Right forelimb (tissue), 1 donor: ENCODE measurements at regions not wholly inside any gene's neighbourhood (a gene's known extent, or its start where the extent isn't known, plus 50 kb on each side); places are given as distances from the start of the nearest gene placed in this dataset.
A peak's percentile ranks its signal among the peaks of the same experiment; 100 is the strongest.

Experiments
- DNase-seq: peaks from one replicate; pipeline ENCODE4 v3.0.0-alpha.2; 2018

DNA sequence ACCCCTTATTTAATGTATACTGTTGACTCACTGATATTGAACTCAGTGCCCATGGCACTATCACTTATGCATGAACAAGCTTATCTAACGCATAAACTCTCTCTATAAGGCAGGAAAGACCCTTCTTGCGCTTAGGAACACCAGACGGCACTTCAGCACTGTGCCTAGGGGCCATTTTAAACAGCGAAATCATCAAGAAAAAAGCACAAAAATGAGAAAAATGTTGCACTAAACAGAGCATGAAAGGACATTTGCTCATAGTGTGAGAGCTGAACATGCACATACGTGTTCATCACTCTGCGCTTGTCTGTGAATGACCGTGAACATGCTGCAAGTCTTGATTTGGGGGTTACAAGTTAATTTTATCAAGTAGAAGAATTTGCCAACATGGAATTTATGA, 109.6 kb downstream of the WDR11 start:
- no peak for DNase-seq

DNA sequence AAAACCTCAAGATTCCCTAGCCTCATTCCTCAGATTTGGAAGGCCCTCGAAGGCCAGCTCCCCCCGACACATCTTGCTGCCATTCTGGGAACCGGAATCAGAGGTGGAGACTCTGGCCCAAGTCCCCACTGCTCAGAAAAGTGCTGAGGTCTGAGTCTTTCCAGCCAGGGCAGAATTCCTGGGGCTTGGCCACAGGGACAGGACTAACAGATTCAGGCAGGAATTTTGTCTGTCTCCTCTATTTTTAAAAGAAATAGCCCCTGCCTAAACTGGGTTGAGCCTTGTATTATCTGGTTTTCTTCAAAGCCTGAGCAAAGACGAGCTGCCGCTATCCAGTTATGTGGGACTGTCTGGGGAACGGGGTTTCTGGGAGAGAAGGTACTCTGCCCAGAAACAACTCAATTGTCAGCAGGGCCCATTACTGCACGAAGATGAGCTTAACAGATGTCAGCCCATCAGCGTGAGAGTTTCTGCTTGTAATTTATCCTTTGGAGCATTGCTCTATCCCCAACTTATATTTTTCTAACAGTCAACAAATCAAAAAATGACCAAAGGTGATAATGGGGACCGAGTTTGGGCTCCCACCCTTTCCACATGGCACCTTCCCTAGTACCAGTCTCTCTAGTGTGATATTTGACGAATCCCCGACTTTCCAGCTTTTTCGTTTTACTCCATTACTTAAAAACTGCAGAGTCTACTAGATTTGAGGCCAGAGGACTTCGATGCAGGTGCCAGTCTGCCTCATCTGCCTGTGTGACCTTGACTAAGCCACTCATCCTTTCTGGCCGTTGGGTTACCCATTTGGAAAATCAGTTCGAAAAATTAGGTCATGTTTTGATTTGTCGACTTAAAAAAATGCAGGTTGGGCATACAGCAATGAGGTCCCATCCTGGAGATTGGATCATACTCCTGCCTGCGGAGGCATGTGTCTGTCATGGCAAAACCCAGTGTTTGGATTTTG, 110.9 kb downstream of the WDR11 start:
- DNase-seq: peak; percentile 58

DNA sequence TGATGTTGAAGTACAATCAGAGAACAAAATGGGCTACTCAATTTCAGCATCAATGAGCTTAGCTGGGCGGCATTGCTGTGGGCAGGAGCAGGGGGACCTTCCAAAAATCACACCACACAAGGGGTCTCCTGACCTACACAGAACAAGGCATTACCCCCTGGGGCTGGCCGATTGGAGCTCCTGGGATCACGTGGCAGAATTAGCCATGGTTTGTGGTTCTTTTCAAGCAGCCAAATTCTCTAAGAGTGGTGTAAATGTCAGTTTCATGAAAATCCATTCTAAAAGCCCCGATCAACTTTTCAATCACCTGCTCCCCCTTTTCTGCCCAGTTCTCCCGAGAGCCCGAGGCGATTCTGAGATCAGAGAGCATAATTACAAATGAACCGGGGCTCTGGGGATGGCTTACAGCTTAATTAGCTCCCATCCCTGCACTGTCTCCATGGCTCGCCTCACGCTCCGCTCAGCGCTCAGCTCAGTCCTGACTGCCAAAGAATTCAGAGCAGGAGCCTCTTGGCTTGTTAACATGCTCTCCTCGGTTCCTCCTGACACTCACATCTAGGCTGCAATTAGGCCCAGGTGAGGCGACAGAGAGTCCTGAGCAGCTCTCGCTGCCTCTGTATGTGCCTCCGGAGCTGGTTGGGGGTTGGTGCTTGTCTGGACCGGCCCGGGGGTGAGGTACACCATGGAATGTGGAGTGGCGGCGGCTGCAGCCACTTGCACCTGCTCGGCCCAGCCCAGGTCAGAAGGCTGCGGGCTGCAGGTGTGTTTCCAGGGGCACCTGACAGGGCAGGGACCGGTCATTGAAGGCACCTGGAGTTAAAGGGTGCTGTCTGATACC, 111.8 kb downstream of the WDR11 start:
- no peak for DNase-seq

DNA sequence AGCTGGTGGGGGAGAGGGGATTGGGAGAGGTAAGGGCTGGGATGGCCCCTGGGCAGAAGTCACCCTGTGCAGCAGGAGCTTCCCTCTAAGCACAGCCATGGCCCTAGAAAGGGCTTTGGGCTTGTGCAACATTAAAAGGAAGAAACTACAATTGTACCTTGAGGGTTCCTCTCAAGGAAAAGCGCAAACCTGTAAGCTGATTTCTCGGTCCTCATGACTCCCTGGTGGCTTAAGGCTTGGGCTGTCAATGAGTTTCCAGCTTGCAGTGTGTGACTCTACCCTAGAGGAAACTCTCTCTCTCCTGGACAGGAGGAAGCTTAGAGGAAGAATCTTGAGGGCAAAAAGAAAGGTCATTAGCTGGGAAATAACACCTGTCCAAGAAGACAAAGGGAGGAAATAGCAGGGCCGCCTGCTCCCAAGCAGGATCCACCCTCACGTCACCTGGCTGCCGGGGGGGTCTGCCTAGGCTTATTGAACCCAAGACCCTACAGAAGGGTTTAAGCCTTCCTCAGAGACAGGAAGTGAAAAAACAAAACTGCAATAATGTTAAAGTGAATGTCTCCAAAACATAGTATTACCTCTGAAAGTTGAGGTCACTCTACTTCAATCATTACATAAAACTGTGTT, 112.5 kb downstream of the WDR11 start:
- no peak for DNase-seq

DNA sequence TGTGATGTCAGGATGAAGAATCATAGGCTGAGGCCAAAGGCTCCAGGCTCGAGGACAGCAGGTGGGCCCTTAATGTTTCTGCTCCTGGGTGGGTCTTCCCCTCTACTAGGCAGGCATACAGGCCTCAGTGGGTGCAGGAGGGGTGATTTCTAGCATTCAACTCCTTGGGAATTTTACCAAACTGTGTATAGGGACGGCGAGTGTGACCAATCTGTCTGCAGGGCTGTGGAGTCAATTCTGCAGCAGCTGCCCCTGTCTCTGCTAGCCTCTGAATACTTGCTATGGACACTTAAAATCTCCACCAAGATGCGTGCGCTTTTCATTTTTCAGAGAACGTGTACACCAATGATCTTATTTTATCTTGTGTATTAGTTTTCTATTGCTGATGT, 115.5 kb downstream of the WDR11 start:
- no peak for DNase-seq

DNA sequence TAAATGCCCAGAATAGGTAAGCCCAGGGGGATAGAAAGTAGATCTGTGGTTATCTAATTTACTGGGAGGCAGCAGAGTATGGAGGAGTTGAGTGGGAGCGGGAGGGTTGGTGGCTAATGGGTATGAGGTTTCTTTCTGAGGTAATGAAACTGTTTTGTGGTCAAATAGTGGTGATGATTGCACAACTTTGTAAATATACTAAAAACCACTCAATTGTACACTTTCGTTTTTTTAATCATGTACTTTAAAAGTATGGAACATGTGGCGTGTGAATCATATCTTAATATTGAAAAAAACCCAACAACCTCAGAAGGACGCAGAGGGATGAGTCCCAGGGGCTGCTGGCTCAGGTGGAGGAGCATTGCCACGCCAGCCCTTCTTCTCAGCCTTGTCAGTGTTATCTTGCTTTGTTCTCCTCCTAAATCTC, 118.1 kb downstream of the WDR11 start:
- DNase-seq: no peak

DNA sequence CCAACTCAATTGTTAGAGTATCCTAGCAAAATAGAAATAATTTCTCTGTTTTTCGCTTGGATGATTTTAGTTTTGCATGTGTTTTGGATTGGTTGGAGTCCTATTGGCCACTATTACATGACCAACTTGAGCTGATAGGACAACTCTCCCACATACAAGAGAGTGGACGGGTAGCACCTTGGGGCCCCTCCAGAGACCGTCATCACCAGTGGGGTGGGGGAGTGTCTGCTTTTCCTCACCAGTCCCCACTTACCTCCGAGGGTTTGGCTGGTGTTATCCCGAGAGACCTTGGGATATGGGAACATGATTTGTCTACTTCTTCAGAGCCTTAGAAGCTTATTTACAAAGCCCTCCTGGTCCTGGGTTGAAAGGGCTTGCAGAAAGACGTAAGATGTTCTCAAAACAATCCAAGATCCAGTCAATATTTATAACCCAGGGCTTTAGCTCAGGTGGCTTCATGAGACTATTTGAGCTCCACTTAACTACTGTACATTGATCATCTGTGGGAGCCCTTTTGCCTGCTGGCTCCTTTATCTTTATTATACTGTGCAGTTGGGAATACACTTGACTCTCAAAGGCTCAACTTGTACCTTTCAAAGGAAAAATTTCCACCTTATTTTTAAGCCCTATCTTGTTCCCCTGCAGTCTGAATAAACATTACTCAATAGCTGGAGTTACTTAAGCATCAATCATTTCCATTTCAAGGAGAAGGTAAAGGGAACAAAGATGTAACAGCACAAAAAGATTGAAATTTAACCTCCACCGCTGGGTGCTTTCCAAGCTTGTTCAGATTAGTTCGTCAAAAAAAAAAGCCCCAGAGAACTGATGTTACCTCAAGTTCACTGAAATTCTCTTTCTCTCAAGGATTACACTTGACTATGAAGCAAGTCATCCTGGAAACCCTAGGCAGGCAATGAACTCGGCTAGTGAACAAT, 119.7 kb downstream of the WDR11 start:
- no peak for DNase-seq

DNA sequence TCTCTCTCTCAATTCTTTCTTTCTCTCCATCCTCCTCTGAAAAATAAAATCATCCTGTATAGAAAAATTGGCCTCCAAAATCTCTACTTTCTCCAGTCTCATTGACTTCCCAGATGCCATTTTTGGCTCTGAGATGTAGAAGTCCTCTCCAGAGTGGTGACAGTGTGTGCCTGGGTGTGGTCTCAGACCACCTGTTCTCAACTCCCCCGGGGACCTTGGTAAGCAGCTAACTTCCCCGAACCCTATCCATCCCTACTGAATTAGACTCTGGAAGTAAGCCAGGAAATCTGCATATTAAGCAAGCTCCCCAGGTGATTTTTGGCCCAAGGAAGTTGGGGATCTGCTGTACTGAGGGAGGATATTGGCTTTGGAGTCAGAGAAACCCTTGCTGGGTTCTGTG, 120.5 kb downstream of the WDR11 start:
- DNase-seq: no peak

DNA sequence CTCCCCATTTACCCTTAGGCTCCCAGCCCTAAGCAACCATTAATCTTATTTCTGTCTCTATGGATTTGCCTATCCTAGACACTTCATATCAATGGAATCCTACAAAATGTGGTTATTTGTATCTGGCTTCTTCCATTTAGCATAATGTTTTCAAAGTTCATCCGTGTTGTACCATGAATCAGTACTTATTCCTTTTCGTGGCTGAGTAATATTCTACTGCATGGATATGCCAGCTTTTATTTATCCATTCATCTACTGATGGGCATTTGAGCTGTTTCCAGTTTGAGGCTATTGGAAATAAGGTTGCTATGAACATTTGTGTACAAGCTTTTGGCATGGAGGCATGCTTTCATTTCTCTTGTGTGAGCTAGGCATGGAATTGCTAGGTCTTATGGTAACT, 121.1 kb downstream of the WDR11 start:
- no peak for DNase-seq

DNA sequence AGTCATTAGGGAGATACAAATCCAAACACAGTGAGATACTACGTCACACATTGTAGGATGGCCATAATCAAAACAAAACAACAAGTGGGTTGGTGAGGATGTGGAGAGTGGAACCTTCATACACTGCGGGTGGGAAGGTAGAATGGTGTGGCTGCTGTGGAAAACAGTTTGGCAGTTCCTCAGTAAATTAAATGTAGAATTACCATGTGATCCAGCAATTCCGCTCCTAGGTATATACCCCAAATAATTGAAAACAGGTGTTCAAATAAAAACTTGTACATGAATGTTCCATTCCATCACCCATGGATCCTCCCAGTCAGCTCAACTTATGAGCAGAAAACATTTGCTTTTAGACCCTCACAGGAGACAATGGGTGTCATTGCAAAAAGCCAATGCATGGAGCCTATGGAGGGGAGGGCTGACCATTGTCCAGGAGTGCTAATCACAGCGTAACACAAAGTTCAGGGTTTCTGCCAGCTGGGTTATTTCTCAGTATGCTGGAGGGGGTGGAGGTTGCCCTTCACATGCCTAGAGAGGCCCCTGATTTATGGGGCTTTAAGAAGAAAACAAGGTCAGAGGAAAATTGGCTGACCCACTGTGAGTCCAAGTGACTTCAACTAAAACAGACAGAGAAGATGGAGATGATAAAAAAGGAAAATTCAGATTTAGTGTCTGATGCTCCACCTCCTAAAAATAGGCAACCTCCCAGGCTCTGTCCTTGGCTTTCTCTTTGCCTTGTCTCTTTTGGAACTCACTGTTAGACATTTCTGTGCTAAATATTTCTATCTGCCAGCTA, 124.1 kb downstream of the WDR11 start:
- no peak for DNase-seq

DNA sequence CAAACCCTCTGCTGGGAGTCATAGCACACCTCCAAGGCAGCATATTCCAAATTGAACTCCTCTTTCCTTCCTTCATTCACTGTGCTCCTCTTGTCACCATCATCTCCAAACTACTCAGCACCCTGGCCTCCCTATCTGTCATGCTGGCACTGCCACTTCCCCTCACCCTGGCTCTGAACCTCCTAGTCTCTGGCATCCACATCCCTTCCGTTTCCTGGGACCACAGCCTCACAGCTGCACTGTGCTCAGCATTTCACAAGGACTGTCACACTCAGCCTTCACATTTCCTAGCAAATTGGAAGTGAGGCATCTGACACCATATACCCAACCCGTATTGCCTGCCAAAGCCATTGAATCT, 124.7 kb downstream of the WDR11 start:
- DNase-seq: no peak

DNA sequence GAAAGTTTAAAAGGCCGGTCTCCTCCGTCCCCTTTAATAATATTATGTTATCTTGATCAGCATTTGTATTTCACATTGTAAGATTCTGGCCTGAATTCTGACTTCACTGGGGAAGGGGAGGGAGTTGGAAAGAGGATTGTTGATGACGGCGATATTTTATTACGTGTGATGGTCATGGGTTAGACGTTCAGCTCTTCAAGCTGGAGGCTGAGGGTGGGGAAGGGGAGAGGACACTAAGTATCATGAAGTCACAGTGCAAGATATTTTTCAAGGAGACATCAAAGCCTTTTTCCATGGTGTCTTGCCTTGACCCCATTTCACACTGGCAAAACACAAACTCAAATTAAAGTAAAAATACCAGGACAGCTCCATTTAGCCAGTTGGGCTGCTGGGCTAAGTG, 126.7 kb downstream of the WDR11 start:
- DNase-seq: no peak

DNA sequence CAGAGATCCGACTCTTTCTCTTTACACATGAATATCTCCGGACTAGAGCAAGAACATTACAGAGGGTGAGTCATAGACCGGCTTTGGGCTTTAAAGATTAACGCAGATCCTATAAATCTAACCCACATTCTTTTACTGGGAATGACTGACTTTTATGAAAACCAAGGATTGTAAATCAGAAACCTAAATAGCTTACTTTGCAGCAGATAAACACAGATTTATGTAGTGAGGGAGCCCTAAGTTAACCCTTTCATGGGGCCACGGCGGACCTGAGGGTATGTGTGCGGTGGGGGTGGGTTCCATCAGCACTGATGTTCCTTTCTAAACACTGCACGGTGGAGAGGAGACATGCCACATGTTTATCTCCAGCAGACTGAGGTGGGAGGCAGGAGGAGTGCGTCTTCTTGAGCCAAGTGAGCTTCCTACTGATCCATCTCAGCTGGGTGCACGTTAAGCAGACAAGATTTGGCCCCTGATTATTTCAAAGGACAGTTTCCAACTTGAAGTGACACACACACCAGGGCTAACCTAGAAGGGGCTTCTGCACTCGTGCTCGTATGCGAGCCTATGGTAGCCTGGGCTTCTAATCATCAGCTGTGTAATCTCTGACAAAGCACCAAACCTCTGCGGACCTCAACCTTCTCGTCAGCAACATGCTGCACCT, 127.6 kb downstream of the WDR11 start:
- DNase-seq: no peak

DNA sequence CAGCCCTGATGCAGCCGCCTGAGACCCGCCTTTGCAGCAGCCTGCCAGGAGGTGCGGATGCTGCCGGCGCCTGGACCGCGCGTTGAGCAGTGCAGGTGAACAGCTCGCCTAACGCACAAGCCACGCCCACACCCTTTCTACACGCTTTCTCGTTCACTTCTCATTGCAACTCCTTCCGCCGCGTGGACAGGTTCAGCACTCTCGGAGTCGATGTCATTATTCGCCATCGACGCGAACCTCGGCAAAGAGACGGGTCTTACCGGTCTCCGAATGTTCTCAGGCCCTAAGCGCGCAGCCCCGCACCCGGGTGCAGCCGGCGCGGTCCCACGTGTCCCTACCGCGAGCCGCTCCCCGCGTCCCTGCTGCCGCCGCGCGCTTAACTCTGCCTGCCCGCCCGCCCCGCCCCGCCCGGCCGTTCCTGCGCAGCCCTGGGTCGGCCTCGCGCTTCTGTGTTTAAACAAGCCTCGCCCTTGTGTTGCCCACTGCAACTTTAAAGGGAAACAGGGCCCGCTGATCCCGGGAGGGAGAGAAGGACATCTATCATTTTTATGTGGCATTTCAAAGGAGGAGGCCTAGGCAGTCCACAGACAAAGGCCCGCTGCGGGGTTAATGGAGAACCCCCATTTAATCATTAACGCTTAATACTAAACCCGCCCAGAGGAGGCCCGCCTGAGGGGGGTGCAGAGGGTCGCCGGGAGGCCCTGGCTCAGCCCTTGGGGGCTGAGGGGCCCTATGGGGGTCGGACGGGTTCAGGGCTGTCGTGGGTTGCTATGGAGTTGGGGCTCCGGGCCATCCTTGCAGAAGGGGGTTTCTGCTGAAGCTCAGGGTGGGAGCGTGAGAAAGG, 128.5 kb downstream of the WDR11 start:
- peak; percentile 50 for DNase-seq

DNA sequence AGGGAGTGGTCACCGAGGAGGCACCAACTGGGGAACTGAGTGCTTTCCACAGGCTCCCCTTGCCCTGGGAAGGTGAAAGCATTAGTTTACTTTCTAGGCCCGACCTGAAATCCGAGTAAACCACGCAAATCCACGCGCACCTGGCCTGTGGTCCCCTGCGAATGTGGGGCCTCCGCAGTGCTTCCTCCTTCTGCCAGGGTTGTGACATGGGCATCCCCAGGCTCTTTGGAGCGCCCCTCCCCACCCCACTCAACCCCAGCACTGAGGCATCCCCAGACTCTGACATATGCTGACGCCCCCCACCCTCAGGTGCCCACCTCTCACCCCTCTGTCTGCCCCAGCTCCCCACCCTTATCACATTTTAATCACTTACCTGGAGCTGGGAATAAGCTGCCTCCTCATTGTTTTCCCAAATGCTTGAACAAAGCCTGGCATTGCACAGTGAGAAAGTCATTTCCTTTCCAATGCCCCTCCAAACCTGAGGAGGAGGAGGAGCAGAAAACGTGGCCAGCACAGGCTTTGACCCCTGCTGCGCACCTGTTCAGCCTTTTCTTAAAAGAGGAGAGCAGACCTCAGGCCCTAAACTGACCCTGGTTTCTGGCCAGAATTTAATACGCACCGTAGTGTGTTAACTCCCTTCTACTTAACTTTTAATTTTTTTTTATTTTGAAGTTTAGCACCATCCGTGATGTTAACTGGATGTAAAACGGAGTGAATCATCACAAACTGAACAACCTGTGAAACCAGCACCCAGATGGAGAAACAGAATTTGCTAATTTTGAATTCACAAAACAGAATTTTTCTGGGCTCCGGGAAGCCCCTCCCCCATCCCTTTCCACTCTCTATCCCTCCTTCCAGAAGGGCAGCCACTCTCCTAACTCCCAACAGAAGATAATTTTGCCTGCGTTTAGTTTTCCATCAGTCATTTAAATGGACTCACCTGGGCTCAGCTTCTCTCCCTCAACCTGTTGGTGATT, 129.4 kb downstream of the WDR11 start:
- peak; percentile 23 for DNase-seq

DNA sequence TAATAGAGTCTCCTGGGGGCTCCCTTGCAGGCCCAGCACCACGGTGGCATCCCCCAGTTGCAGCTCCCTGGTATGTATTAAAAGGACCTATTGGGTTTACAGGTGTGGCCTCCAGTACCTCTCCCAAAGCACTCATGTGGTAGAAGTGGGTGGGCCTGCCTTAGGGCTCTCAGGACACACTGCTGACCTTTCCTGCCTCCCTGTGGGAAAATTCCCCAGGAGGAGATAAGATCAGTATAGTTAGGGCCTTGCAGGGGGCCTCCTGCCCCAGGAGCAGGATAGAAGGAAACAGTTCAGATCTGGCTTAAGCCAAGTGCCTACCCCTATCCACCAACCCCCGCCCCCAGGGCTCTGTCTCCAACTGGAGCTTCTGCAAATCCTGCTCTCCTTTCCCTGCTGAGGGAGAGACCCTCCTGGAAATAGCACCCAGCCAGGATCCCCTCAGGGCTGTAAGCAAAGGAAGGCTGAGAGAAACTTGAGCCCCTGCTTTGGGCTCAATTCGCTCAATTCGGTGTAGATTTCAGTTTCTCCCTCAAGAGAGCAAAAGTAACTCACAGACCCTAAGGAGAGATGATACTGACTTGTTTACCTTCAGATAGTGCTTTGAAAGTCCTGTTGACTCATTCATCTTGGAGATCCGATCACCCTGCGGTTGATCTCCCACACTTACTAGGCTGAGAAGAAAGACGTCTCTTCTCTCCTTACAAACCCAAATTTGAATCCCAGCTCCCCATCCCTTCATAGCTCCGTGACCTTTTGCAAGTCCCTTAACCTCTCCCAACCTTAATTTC, 130.6 kb downstream of the WDR11 start:
- peak; percentile 21 for DNase-seq

DNA sequence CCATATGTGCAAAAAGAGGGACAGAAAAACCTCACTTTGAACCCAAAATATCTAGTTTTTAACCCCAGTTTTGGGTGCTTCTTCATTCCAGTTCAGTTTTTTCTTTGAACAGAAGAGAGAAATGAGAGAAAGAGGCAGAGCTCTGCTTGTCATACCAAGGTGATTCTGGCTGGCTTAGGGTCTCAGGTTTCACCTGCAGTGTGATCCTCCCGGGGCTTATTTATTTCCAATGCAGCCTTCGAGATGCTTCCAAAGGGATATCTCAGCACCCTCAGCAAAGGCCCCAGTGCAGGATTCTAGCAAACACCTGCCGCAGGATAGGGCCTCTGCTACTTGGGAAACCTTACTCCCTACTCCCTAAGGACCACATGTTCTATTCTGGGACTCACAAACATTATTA, 131.3 kb downstream of the WDR11 start:
- no peak for DNase-seq

DNA sequence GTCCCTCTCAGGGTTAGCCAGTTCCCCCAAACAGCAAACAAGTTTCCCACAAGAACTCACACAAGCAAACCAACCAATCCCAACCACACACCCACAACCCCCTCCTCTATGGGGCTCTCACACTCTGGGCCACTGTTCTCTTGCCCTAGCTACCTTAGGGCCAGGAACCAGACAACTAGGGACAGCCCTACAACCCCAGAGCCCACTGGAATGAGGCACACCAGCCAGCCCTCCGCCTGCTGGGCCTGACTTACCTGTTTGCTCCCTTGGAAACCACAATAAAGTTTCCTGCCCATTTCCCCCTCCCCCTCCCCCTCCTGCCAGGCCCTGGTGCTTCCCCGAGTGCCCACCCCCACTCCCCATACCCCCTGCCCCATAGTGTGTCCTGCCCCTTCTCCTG, 132.6 kb downstream of the WDR11 start:
- DNase-seq: no peak
